ENCODE measurements at regions not wholly inside any gene's neighbourhood (a gene's known extent, or its start where the extent isn't known, plus 50 kb on each side); places are given as distances from the start of the nearest gene placed in this dataset.

DNA sequence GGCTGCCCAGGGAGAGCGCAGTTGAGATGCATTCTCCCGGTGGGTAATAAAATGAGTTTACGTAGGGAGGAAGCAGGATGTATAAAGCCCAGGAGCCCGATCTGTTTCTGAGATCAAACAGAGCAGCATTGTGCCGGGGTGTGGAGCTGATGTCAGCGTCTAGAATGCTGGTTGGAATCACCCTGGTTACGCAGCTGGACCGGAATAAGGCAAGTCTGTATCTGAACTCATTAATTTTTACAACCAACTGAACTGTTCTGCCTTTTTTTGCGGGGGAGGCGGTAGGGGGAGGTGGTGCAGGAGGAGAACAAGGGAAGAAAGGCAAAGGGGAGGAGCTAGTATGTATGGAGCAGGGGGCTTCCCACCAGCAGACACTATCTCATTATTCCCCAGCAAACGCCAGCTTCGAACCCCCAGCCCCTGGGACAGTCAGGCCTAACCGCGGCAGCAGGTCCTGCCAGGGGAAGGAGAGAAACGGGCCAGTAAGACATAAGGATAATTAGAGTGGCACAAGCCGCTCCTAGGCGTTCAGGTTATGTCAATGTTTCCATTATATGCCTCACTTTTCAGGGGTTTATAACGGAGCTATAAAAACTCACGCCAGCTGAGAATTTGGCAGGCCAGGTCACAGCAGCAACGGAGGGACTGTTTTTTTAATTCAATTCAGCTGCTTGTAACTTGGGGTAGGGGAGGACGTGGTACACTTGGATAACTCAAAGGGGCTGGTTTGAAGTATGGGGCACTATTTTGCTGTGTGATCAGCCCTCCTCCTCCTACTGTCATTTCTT lies 175.3 kb upstream of the HES1 start:
- TF ChIP-seq, protein P1, sequence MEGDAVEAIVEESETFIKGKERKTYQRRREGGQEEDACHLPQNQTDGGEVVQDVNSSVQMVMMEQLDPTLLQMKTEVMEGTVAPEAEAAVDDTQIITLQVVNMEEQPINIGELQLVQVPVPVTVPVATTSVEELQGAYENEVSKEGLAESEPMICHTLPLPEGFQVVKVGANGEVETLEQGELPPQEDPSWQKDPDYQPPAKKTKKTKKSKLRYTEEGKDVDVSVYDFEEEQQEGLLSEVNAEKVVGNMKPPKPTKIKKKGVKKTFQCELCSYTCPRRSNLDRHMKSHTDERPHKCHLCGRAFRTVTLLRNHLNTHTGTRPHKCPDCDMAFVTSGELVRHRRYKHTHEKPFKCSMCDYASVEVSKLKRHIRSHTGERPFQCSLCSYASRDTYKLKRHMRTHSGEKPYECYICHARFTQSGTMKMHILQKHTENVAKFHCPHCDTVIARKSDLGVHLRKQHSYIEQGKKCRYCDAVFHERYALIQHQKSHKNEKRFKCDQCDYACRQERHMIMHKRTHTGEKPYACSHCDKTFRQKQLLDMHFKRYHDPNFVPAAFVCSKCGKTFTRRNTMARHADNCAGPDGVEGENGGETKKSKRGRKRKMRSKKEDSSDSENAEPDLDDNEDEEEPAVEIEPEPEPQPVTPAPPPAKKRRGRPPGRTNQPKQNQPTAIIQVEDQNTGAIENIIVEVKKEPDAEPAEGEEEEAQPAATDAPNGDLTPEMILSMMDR (IDR thresholded peaks at IDR 0.05; ENCODE audit: low read depth, low read length, poor library complexity, severe bottlenecking), result no peak
- TF ChIP-seq EZH2phosphoT487 (IDR thresholded peaks at IDR 0.05; ENCODE audit: borderline replicate concordance, low read length), result no peak
